PC-3 (cell line): ENCODE measurements at regions not wholly inside any gene's neighbourhood (a gene's known extent, or its start where the extent isn't known, plus 50 kb on each side); places are given as distances from the start of the nearest gene placed in this dataset.

Source experiments
- CTCF ChIP-seq: fragments of 300-600 bp; sonication (generic); conservative IDR thresholded peaks from 2 replicates; pipeline ENCODE4 v1.5.1; 2017; ENCODE audit warnings: antibody characterized with exemption, low read depth, mild to moderate bottlenecking, low read length
- EZH2 ChIP-seq: fragments of 300-600 bp; sonication (generic); IDR thresholded peaks from one replicate; pipeline ENCODE4 v1.6.1; 2017; ENCODE audit warnings: antibody characterized with exemption, mild to moderate bottlenecking, low read length; ENCODE audit not compliant: unreplicated experiment

GRCh38 chr15:62756326-62756994, 286.1 kb upstream of the TPM1 start:
- TF ChIP-seq CTCF = no peak
- TF ChIP-seq EZH2 = no peak
